ENCODE measurements at regions not wholly inside any gene's neighbourhood (a gene's known extent, or its start where the extent isn't known, plus 50 kb on each side); places are given as distances from the start of the nearest gene placed in this dataset.
A peak's percentile ranks its signal among the peaks of the same experiment; 100 is the strongest.

DNA sequence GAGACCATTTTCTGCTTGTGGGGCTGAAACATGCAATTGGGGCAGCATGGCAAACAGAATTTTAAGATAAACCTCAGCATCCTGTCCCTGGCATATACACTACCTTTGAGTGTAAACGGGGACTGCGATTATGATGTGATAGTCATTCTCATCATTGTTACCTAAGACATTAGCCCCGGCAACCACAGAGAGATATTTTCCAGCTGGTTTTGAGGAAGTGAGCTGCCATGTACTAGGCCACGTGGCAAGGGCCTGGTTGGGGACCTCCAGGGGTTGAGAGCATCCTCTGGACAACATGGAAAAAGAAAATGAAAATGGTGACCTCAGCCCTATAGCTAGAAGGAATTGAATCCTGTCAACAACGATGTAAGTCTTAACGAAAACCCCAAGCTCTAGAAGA, 623.6 kb upstream of the CDH18 start:
- DNase-seq = no peak

DNA sequence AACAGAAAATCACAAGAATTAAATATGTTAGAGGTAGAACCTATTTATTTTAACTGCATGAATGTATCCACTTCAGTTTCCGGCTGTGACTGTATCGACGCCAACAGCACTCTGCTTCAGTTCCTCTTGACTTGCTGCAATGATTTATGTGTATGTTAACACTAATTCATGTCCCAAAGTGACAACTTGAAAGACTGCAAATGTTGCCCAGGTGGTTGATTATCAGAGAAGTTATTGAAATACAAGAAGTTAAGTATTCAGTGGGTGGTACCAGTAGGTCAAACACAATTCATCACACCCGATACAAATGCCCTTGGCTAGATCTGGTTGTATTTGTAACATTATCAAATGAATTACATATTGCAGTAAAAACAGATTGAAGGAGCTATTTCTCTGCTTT, 622.7 kb upstream of the CDH18 start:
- no peak for DNase-seq

DNA sequence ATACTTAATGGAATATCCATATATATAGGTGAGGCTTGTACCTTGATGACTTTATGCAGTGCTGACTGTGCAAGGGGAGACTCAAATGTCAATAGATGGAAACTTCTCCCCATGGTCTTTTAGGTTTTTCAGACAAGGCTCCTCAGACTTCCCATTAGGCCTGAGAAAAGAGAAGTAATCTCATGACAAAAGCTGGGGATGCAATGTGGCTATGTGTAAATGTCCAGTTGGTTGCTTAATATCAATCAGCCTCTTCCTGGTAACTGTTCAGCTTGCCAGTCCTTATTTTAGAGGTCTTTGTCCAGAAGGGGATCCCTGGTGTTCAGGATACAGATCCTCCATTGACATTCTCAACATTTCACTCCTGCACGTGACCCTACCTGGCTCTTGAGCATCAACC, 621.1 kb upstream of the CDH18 start:
- no peak for DNase-seq

DNA sequence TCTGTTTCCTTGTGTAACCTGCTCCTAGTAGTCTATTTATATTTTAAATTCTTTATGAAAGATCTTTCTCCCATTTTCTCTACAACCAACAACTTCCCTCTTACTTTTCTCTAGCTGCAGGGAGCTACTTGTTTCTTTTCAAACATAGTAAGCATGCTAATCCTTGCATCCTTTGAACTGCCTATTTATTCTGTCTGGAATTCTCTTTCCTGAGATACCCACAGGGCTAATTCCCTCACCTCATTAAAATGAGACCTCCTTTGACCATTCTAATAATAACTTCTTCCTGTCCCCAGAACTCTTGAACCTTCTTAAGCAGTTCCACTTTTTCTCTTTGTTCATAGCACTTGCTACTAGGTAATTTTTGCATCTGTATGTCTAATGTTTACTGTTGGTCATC, 620.6 kb upstream of the CDH18 start:
- no peak for DNase-seq

DNA sequence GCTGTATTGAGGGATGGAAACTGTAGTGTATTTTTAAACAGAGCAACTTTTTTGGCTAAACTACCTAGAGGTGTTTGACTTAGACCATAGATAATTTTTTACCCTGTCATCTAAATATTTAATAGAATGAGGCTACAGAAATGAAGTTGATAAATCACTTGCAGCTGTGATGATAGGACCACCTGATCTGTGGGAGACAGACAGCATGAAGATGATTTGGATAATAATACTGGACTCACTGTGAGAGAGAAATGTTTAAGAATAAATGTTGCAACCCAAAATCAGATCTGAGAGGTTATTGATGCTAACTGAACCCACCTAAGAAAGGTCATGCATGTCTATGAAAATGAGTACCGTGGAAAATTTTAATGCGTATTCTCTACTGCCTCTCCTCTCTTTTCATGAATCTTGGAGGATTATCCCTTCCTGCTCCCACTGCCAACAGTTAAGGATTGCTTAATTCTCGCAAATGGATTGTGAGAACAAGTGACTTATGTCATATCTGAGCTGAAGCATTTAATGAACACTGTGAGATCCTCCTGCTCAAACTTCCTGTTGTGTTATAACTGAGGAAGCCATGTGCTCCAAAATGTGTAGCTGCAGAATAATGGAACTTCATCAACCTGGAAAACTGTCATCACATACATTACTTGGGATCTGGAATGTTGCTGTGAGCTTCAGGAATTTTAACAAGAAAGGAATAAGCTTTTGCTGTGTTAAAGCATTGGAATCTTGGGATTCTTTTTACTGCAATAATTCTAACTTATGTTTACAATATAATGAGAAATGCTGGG, 617.9 kb upstream of the CDH18 start:
- no peak for DNase-seq

DNA sequence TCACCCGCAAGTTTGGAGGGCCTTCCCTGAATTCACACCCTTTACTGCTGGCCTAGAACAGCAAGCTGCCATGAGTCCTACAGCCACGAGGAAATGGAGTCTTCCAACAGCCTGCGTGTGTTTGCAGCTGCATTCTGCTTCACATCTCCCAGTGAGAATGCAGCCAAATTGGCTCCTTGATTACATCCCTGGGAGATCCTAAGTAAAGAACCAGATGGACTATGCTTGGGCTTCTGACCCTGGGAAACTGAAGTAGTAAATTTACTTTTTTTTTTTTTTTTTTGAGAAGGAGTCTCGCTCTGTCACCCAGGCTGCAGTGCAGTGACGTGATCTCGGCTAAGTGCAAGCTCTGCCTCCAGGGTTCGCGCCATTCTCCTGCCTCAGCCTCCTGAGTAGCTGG, 617.0 kb upstream of the CDH18 start:
- no peak for DNase-seq

DNA sequence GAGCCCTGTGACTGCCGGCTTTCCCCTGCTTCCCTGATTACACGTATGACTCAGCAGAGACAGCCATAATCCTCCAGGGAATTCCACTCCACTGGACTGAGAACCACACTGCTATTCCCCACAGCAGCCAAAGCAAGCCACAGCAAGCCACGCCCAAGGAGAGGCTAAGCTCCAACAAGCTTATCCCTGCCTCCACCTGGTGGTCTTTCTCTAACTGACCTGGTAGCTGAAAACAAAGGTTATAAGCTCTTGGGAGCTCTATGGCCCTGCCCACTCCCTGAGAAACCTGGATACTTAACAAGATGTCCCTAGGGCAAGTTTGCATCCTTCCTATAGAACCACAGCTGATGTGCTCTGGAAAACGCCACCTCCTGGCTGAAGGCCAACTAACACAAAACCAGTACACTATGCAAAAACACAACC, 613.7 kb upstream of the CDH18 start:
- DNase-seq = no peak

DNA sequence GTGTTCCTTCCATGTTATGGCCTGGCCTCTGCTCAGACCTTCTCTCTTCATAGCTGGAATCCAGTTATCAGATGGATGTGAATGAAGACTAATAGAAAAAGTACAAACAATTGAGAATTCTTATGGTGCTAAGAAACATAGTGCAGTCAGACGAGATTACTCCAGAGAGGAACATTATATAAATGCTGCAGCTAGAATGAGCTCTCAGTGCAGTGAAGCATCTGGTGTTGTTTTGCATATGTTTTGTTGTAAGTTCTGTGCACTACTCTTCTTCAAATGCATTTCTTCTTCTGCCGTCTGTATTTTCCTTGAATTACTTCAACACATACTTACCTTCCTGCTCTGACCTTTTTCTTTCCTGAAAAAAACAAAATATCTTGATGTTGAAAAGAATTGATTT, 602.4 kb upstream of the CDH18 start:
- DNase-seq = no peak

DNA sequence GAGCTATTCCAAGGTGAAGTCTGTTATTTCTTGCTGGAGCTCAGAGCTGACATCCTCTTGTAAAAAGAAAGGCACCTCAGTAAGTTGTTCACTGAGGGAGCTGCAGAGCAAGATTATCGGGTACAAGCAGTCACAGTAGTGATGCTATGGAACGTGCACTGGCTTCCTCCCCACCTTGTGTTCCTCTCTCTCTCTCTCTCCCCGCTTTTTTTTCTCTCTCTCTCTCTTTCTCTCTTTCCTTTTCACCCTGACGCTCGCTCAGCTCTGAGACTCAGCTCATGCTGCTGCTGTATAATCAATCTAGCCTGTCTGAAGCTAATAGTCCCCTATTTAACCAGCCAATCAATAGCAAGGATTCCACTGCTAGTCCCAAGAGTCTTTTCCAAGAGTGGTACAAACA, 587.6 kb upstream of the CDH18 start:
- DNase-seq = no peak

DNA sequence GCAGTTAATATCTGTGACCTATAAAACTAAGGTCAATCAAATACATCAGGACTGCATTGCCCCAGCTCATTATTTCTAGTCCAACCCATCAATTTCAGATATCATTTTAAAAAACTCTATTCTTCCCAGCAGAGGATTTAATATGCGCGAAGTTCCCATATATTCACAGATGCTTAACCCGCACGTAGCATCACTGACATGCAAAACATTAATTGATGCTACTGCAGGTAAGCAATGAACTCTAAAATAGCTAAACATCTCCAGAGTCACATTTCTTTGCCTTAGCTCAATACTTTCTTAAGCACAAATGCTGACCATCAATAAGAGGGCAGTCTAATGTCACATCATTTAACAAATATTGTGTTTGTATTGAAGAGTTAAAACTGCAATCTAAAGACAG, 586.6 kb upstream of the CDH18 start:
- no peak for DNase-seq

DNA sequence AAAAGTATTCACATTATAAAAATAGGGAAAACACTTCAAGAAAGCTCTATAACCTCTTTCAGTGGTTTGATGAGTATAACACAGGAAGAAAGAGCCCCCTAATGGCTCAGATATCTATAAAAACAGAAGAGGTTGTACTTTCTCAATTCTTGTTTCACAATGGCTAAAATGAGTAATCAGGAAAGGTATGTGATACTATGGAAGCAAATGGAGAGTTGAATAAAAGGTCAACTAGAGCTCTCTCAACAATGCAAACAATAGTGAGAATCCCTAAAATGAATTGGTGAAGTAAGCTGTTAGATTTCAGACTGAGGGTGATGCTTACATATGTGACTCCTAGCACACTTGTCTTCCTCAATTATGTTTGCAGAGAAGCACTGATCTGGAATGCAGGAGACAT, 584.6 kb upstream of the CDH18 start:
- peak; percentile 68 for DNase-seq

DNA sequence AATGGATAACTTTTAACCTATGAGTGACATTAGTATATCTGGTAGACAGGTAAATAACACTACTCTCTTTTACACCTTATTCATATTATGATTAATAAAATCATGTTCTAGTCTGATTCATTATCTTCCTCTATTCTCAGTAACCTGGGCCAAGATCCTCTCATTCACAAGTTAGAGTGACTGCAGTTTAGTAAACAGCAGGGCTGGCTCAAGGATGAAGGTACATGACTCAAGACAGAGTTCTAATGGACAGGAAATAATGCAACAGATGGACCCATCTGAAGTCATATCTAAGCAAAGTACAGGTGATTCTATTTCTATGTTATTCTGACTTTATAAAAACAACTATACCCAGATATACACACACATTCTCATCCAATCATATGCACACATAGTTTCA, 582.5 kb upstream of the CDH18 start:
- DNase-seq = no peak

DNA sequence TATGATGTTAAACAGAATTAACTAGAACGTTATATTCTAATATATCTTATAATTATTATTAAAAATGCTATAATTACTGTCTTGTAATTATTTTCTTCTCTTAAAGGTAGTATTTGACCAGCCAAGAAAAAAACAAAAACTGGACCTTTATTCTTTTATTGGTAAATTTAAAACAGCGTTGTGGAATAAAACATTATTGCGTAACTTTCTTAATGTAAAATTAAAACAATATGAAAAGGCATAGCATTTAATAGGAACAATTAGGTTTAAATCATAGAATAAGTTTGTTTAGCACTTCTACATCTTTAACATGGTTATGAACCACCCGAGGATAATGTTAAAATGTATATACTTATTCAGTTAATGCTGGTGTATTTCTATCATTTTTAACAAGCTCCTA, 574.5 kb upstream of the CDH18 start:
- no peak for DNase-seq

DNA sequence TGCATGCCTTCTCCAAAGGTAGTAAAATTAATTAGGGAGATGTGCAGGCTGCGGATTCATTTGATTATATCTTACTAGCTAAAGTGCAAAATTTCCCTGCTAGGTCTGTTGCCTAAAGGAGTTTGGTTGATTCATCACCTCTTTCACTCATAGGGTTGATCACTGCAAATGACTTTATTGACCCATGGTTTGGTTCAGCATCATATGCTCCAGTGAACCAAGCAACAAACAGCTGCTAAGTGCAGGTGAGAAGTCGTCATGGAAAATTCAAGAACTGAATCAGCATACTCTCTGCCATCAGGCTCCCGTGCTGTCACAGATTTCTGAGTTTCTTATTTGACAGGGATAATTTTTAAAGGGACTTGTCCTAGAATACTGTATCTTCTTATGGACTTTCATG, 571.8 kb upstream of the CDH18 start:
- no peak for DNase-seq

DNA sequence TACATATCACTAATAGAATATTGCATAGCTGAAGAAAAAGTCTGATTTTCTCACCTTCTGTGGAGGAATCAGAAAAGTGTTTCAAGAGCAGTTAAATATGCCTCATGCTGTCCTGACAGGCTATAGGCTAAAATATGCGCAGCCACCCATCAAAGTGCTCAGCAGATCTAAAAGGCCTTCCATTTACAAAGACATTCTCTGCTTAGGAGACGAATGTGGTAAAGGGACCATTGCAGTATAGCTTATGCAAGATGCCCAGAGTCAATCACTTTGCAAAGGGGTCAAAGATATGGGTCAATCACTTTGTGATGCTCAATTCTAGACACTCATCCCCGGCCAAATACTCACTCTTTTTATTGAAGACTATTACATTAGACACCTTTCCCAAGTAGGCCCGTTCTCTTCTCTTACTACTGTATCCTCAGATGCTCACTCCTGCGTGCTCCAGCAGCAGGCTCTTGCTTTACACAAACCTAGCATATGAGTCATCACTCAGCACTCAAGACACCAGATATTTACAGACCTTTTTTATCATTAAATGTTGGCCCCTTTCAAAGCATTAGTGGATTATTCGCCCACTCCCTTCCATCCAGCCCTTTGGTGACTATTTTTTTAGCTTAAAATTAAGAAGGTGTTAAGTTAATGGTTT, 568.2 kb upstream of the CDH18 start:
- DNase-seq = no peak

DNA sequence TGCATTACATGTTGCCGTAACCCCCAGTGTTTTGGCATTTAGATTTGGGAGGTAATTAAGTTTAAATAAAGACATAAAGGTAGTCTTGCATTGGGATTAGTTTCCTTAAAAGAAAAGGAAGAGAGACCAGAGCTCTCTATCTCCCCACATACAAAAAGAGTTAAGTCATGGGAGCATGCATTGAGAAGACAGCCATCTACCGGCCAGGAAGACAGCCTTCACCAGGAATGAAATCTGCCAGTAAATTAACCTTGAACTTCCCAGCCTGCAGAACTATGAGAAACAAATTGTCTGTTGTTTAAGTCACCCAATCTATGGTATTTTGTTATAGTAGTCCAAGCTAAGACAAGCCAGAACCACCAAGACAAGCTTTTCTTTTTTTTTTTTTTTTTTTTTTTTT, 567.0 kb upstream of the CDH18 start:
- peak; percentile 28 for DNase-seq

DNA sequence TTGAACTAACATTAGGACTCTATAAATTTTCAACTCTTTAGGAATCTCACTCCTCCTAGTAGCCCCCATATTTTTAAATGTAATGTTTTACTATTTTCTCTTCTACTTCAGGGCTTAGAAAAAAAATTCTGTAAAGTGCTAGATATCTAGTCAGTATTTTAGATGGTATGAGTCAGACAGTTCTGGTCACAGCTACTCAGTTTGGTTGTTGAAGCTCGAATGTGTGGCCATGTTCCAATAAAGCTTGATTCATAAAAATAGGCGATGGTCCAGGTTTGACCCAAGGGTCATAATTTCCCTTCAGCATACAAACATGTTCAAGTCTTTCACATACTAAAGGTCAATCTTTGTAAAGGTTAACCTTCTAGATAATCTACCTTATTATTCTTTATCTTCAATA, 566.0 kb upstream of the CDH18 start:
- no peak for DNase-seq

DNA sequence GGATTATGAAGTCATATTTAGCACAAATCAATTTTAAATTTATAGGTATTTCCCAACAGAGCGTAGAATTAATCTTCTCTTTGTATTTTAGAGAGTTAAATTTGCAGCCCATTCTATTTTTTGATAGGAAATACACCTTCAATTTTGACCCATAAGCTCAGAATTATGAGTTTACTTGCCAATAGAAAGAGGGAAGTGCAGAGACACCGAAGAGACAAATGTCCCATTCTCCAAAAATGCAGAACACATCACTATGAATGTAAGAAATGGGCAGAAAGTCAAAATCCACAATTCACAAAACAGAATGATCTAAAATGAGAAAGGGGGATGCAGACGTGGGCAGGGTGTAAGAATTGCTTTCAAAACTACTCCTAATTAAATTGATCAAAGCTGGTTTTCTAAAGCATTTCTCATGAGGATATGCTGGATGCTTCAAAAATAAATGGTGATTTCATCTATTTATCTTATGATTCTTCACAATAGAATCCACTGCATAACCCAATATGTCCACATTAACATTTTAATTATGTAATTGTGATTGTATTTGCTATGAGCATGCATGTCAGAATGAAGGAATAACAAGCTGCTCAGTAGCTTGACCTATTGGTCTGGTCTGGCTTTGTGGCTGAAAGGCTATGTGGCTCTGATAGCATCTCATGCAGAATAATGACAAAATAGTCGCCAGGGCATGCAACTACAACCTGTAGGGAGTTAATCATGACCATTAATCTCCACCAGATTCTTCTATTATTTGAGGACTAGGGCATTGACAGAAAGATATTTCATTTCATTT, 550.1 kb upstream of the CDH18 start:
- no peak for DNase-seq

DNA sequence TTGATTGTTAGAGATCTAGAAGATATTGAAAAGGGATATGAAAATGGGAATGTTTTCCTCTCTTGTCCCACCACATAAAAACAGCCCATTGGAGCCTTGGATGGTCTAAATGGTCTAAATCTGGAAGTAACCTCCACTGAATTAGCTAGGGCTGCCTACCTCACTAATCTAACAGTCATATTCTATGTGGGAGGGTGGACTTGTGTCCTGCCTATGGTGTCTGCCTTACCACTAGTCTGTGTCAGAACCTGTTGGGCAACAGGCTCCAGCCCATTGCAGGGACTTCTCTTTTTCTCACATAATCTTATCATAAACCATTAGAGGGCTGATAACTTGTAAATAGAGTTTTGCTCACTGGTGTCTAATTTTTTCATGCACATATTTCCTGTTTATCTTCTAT, 548.8 kb upstream of the CDH18 start:
- DNase-seq = peak; percentile 82

DNA sequence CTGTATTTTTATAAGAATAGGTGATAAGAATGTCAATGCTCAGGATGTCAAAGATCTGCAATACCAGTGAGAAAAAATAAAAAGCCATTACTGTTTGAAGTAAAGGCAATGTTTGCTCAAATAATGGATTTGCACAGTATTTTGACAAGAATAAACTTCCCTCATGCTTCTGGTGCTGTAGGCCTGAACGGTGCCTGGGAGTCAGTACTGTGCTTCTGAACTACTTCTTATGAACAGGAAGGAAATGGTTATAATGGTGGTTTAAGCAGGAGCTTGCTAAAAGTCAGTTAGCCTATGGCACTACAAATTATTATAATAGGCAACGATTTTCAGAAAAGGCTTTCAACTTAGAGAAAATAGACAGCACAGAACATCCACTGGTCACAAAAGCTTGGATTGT, 548.3 kb upstream of the CDH18 start:
- DNase-seq = peak; percentile 36

DNA sequence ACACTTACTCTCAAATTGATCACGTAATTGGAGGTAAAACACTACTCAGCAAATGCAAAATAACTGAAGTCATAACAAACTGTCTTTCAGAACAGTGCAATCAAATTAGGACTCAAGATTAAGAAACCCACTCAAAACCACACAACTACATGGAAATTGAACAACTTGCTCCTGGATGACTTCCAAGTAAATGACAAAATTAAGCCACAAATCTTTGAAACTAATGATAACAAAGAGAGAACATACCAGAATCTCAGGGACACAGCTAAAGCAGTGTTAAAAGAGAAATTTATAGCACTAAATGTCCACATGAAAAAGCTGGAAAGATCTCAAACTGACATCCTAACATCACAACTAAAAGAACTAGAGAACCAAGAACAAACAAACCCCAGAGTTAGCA, 540.5 kb upstream of the CDH18 start:
- DNase-seq = no peak

DNA sequence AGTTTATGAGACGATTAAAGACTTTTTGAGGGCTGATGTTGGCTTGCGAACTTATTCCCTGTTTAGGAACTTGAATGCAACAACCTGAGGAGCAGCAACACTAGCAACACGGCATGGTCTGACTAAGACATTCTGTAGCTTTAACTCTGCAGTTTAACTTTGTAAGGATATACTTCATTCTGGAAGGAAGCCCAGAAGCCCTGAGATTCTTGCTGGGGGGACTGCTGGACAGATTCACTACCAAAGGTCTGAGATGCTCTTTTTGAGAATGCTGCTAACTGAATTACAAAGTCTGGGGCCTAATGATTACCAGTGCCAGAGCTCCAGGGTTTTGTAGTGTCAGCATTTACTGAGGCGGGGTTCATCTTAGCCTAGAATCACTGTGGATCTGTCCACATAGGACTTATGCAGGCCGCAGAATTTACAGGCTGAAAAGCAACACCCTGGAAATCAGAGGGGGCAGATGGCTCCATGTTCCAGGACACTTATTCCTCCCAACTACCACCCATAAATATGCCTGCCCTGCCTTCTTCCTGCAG, 537.1 kb upstream of the CDH18 start:
- no peak for DNase-seq

DNA sequence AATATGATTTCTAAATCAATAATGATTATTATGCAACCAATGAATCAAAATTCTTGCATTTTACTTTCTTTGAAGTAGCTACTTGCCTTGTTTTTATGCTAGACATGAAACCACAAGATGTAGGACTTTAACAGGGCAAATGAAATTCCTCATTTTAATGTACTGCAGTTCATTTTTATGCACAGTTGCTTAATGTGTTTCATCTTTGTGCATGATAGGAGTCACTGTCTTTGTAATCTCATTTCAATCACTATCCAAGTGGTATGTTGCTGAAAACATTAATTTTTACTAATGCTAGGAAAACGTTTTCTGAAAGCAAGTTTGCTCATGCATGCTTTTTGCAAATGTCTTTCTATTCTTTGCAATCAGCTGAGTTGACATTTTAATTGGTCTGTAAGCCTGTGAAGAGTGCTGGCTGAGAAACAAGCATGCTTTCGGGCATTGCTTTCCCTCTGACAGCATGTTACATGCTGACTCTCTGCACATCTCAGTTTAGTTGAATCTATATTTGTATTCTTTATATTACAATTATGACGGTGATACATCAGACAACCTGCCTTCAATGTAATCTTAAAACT, 535.0 kb upstream of the CDH18 start:
- no peak for DNase-seq
